Liver (tissue), 8 donors: ENCODE measurements at regions not wholly inside any gene's neighbourhood (a gene's known extent, or its start where the extent isn't known, plus 50 kb on each side); places are given as distances from the start of the nearest gene placed in this dataset.

Experiments
- DNase-seq: peaks from one replicate; pipeline ENCODE4 v3.0.0-alpha.2; 2017; ENCODE audit warnings: low spot score
- H3K27ac ChIP-seq, 2 donors: one replicate each; pipeline ENCODE4 v1.7.0; 2013; ENCODE audit warnings: inconsistent platforms in 2 of 2, low read length in 2 of 2, control low read depth in 1 of 2, low read depth in 1 of 2, mild to moderate bottlenecking in 1 of 2
- H3K27me3 ChIP-seq, 4 donors: one replicate each; pipeline versions ENCODE4 v1.6.1 to v1.7.0; 2013; ENCODE audit warnings: low read length in 3 of 4, inconsistent platforms in 1 of 4, mild to moderate bottlenecking in 1 of 4, moderate library complexity in 1 of 4; ENCODE audit not compliant: control insufficient read depth in 4 of 4, insufficient read depth in 4 of 4
- H3K36me3 ChIP-seq, 4 donors: one replicate each; pipeline versions ENCODE4 v1.6.1 to v1.7.0; 2013; ENCODE audit warnings: low read length in 3 of 4, mild to moderate bottlenecking in 3 of 4, low read depth in 1 of 4, moderate library complexity in 1 of 4; ENCODE audit not compliant: control insufficient read depth in 4 of 4, insufficient read depth in 3 of 4
- H3K4me1 ChIP-seq, 4 donors: one replicate each; pipeline versions ENCODE4 v1.6.1 to v1.7.0; 2013; ENCODE audit warnings: low read length in 3 of 4, mild to moderate bottlenecking in 3 of 4, moderate library complexity in 1 of 4; ENCODE audit not compliant: control insufficient read depth in 4 of 4, insufficient read depth in 4 of 4
- H3K4me3 ChIP-seq, 3 donors: one replicate each; pipeline versions ENCODE4 v1.6.1 to v1.7.0; 2013; ENCODE audit warnings: low read length in 3 of 3, control low read depth in 1 of 3, low read depth in 1 of 3, mild to moderate bottlenecking in 1 of 3
- H3K9ac ChIP-seq, 2 donors: one replicate each; pipeline ENCODE4 v1.7.0; 2013; ENCODE audit warnings: low read length in 2 of 2, mild to moderate bottlenecking in 2 of 2, moderate library complexity in 2 of 2, control low read depth in 1 of 2, low read depth in 1 of 2
- H3K9me3 ChIP-seq, 4 donors: one replicate each; pipeline versions ENCODE4 v1.6.1 to v1.7.0; 2013; ENCODE audit warnings: low read length in 3 of 4; ENCODE audit not compliant: control insufficient read depth in 4 of 4
- EGR1 ChIP-seq, 2 donors: IDR thresholded peaks; 2 replicates each; pipeline ENCODE4 v1.6.1; 2016 to 2018; ENCODE audit warnings: antibody characterized with exemption in 2 of 2, low read depth in 2 of 2
- FOXA2 ChIP-seq: IDR thresholded peaks from 2 replicates; pipeline ENCODE4 v1.6.1; 2016; ENCODE audit warnings: antibody characterized with exemption
- GABPA ChIP-seq, 2 donors: IDR thresholded peaks in 1 of 2; conservative IDR thresholded peaks in 1 of 2; 2 replicates each; pipeline ENCODE4 v1.6.1; 2016; ENCODE audit warnings: antibody characterized with exemption in 2 of 2, mild to moderate bottlenecking in 1 of 2, moderate library complexity in 1 of 2
- HNF4G ChIP-seq: IDR thresholded peaks from 2 replicates; pipeline ENCODE4 v1.6.1; 2016; ENCODE audit warnings: antibody characterized with exemption
- RAD21 ChIP-seq, 2 donors: IDR thresholded peaks; 2 replicates each; pipeline ENCODE4 v1.6.1; 2016; ENCODE audit warnings: antibody characterized with exemption in 2 of 2, mild to moderate bottlenecking in 2 of 2
- SP1 ChIP-seq: IDR thresholded peaks from 2 replicates; pipeline ENCODE4 v1.6.1; 2018; ENCODE audit warnings: antibody characterized with exemption, mild to moderate bottlenecking
- TAF1 ChIP-seq: conservative IDR thresholded peaks from 2 replicates; pipeline ENCODE4 v1.6.1; 2016; ENCODE audit warnings: antibody characterized with exemption, mild to moderate bottlenecking
- YY1 ChIP-seq: IDR thresholded peaks from 2 replicates; pipeline ENCODE4 v1.6.1; 2016; ENCODE audit warnings: antibody characterized with exemption, mild to moderate bottlenecking
- WGBS: extraction: QIAGEN DNeasy Blood & Tissue Kit; methylation state at CpG from one replicate; pipeline ENCODE4 v1.1.7; 2013; 5-methylcytosine and 5-hydroxymethylcytosine counted together
- TF ChIP-seq, protein P1 (sequence below): IDR thresholded peaks from 2 replicates; pipeline ENCODE4 v1.6.1; 2016; ENCODE audit warnings: antibody characterized with exemption
- TF ChIP-seq, protein P2 (sequence below): IDR thresholded peaks from 2 replicates; pipeline ENCODE4 v1.6.1; 2016; ENCODE audit warnings: antibody characterized with exemption
- TF ChIP-seq, protein P3 (sequence below): fragments of 150-350 bp; IDR thresholded peaks from 2 replicates; pipeline ENCODE4 v1.5.1; 2017; ENCODE audit warnings: improper control_type of control experiment, low read depth, low read length; ENCODE audit not compliant: missing input control
- donor health status: healthy.
- donor health status: healthy.
- donor health status: healthy.
- donor health status: healthy.
- donor health status: healthy.

DNA sequence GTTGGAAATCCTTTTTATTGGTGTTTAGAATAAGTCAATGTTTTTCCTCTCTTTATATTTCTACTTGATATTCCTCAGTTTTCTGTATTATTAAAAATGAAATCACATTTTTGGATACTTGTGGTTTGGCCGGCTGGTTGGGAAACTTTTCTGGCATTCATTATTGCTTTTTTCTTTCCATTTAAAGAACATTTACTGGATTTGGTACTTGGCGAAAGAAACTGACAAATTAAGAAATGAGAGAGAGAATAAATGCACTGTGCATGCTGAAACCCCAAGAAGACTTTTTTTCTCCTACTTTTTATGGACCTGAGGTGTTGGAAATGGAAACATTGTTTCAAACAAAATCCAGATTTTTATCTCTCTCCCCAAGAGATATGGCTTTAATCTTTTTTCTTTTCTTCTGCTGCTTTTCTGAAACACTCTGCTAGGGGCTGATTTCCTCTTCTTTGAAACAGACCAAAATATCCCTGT lies 128.4 kb downstream of the SNX18 start:
- Histone ChIP-seq H3K4me3 (no peak overlapping the region), H3K27me3 (no peaks in the 10 kb centered on the region), H3K4me1 (no peaks in the 10 kb centered on the region), H3K9me3 (no peaks in the 10 kb centered on the region), H3K9ac (no peak overlapping the region), H3K36me3 (no peaks in the 10 kb centered on the region), H3K27ac (peak overlapping the region in 1 of 2 donors; percentile 70)
- 80% methylated on average over 2 of the region's 2 CpGs for WGBS
- DNase-seq = no peak
- TF ChIP-seq YY1 (no peak), RAD21 (IDR thresholded peaks at IDR 0.05) (peak in 1 of 2 donors; percentile 4), SP1 (no peak), GABPA (IDR thresholded peaks at IDR 0.05 in 1 of 2, conservative IDR thresholded peaks at IDR 0.05 in 1 of 2) (no peak), FOXA2 (no peak)
- TF ChIP-seq, protein P1, sequence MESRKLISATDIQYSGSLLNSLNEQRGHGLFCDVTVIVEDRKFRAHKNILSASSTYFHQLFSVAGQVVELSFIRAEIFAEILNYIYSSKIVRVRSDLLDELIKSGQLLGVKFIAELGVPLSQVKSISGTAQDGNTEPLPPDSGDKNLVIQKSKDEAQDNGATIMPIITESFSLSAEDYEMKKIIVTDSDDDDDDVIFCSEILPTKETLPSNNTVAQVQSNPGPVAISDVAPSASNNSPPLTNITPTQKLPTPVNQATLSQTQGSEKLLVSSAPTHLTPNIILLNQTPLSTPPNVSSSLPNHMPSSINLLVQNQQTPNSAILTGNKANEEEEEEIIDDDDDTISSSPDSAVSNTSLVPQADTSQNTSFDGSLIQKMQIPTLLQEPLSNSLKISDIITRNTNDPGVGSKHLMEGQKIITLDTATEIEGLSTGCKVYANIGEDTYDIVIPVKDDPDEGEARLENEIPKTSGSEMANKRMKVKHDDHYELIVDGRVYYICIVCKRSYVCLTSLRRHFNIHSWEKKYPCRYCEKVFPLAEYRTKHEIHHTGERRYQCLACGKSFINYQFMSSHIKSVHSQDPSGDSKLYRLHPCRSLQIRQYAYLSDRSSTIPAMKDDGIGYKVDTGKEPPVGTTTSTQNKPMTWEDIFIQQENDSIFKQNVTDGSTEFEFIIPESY = no peak
- TF ChIP-seq, protein P2, sequence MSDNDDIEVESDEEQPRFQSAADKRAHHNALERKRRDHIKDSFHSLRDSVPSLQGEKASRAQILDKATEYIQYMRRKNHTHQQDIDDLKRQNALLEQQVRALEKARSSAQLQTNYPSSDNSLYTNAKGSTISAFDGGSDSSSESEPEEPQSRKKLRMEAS = no peak

DNA sequence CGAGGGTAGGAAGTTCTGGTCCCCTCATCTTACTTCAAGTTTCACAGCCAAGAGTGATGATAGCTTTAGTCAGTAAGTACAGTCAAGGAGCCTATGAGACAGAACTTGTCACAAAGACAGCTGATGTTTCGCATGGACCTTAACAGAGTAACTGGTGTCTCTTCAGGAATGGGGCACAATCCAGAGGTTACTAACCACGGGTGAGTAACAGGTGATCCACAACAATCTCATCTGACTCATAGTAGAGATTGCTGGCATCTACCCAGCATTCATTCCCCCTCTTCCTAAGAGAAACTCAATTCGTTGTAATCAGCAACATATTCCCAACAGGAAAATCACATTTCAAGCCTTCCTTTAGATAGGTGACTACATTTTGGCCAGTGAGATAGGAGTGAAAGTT lies 126.7 kb downstream of the SNX18 start:
- Histone ChIP-seq H3K9me3 (no peaks in the 10 kb centered on the region), H3K4me1 (no peaks in the 10 kb centered on the region), H3K27me3 (no peaks in the 10 kb centered on the region), H3K36me3 (no peaks in the 10 kb centered on the region), H3K4me3 (no peak overlapping the region), H3K9ac (no peak overlapping the region), H3K27ac (no peak overlapping the region)
- no peak for TF ChIP-seq TAF1
- no peak for TF ChIP-seq RAD21 (IDR thresholded peaks at IDR 0.05)
- TF ChIP-seq YY1 = no peak
- TF ChIP-seq, protein P1 = no peak
- no peak for TF ChIP-seq HNF4G
- TF ChIP-seq, protein P3, sequence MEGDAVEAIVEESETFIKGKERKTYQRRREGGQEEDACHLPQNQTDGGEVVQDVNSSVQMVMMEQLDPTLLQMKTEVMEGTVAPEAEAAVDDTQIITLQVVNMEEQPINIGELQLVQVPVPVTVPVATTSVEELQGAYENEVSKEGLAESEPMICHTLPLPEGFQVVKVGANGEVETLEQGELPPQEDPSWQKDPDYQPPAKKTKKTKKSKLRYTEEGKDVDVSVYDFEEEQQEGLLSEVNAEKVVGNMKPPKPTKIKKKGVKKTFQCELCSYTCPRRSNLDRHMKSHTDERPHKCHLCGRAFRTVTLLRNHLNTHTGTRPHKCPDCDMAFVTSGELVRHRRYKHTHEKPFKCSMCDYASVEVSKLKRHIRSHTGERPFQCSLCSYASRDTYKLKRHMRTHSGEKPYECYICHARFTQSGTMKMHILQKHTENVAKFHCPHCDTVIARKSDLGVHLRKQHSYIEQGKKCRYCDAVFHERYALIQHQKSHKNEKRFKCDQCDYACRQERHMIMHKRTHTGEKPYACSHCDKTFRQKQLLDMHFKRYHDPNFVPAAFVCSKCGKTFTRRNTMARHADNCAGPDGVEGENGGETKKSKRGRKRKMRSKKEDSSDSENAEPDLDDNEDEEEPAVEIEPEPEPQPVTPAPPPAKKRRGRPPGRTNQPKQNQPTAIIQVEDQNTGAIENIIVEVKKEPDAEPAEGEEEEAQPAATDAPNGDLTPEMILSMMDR = no peak
- TF ChIP-seq, protein P2 = no peak
- TF ChIP-seq EGR1 (IDR thresholded peaks at IDR 0.05; ENCODE audit: low read depth in 2 of 2) = no peak
- no peak for TF ChIP-seq SP1
- no peak for DNase-seq
- WGBS = 87% methylated on average over 4 of the region's 4 CpGs
